Heart right ventricle (tissue), 16 donors: ENCODE measurements at regions not wholly inside any gene's neighbourhood (a gene's known extent, or its start where the extent isn't known, plus 50 kb on each side); places are given as distances from the start of the nearest gene placed in this dataset.

Source experiments
- ATAC-seq, 8 donors: fragments of 200-7000 bp; cut with Tn5 transposase; one replicate each; pipeline ENCODE4 v1.9.1; 2020; ENCODE audit warnings: mild to moderate bottlenecking in 8 of 8, moderate library complexity in 8 of 8, moderate number of reproducible peaks in 1 of 8
- DNase-seq, 2 donors: peaks; one replicate each; pipeline ENCODE4 v3.0.0-alpha.2; 2020
- H3K27ac ChIP-seq, 10 donors: fragments of 200-600 bp; sonication (generic) in 2 of 10; one replicate each; pipeline versions ENCODE4 v1.5.0 to v1.8.0; 2020 to 2022; ENCODE audit warnings: mild to moderate bottlenecking in 3 of 10
- H3K27me3 ChIP-seq, 7 donors: fragments of 200-600 bp; one replicate each; pipeline ENCODE4 v1.8.0; 2021 to 2022; ENCODE audit warnings: mild to moderate bottlenecking in 2 of 7
- H3K36me3 ChIP-seq, 9 donors: fragments of 200-600 bp; sonication (generic) in 1 of 9; one replicate each; pipeline versions ENCODE4 v1.5.0 to v1.8.0; 2020 to 2022; ENCODE audit warnings: mild to moderate bottlenecking in 2 of 9
- H3K4me1 ChIP-seq, 9 donors: fragments of 200-600 bp; sonication (generic) in 1 of 9; one replicate each; pipeline versions ENCODE4 v1.5.0 to v1.8.0; 2020 to 2022; ENCODE audit warnings: mild to moderate bottlenecking in 4 of 9
- H3K4me3 ChIP-seq, 10 donors: fragments of 200-600 bp; sonication (generic) in 2 of 10; one replicate each; pipeline versions ENCODE4 v1.5.0 to v1.8.0; 2020 to 2022; ENCODE audit warnings: mild to moderate bottlenecking in 7 of 10, moderate library complexity in 2 of 10
- H3K9me3 ChIP-seq, 11 donors: fragments of 200-600 bp in 10 of 11; sonication (generic) in 2 of 11; one replicate each; pipeline versions ENCODE4 v1.5.0 to v1.8.0; 2013 to 2022; ENCODE audit warnings: mild to moderate bottlenecking in 2 of 11, control low read depth in 1 of 11, moderate library complexity in 1 of 11
- WGBS, 2 donors: extraction: QIAGEN DNeasy Blood & Tissue Kit; methylation state at CpG; one replicate each; pipeline ENCODE4 v1.1.7; 2013; ENCODE audit warnings: inconsistent platforms in 1 of 2; 5-methylcytosine and 5-hydroxymethylcytosine counted together
- intact Hi-C, 10 donors: fragments of 100-400 bp; cut with DNase I; formaldehyde crosslinking; loops; one replicate each; pipeline versions ENCODE4 v1.11.1 to v1.14.2; 2022
- TF ChIP-seq, protein P1 (sequence below), 9 donors: fragments of 200-600 bp; sonication (generic) in 2 of 9; IDR thresholded peaks; one replicate each; pipeline versions ENCODE4 v1.5.0 to v1.8.0; 2021 to 2022; ENCODE audit warnings: antibody characterized with exemption in 9 of 9, mild to moderate bottlenecking in 5 of 9, moderate library complexity in 1 of 9
- donor health status: Arrhythmogenic right ventricular cardiomyopathy.
- donor health status: ischemic (EF 13 %, LVEDD 7.1; RV severe dilation, severe dysfunction).
- donor health status: healthy with polysubstance abuse.
- donor health status: DM: no; HTN: yes; CAD: no.
- donor health status: DM: no; HTN: no; CAD: no.
- donor health status: ischemic (EF 25% LVEDD 6.9; RV normal size, moderate dysfunction).
- donor health status: ischemic (EF 25% LVEDD 5.7; RV mildly dilated, moderate dysfunction).
- donor health status: healthy.
- donor health status: DM: yes; HTN: yes; CAD: no.
- donor health status: Ischemic cardiomyopathy.
- donor health status: ischemic (EF 35%, LVEDD 5.7; RV mildly dilated, moderate dysfunction).
- donor health status: nonischemic (EF 11% LVEDD 7.7; RV severe dilation, severe dysfunction).
- donor health status: DM: yes; HTN: yes; CAD: no.
- donor health status: PGD.
- donor health status: ischemic (EF 29% LVEDD 5.4; RV normal size, mild dysfunction).
- donor health status: nonischemic (EF 23%, LVEDD 6.1; RV moderate dilation, normal function).

DNA sequence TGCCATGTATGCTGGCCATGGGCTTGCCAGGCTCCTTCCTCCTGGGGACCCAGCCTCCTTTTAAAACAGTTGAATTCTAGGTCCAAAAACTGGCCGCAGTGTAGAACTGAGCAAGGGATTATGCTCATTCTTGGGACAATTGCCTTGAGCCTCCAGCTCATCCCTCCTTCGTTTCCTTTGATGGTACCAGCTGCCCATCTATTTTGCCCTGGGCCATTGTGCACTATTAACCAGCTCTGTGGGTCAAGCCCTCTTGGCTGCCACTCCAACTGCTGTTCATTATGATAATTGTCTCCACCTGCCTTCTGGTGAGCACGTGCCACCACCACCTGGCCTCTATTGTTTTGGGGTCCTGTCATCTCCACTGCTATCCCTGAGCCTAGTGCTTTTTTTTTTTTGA is 75.8 kb upstream of the SYN2 start:
- Histone ChIP-seq H3K27ac (no peak overlapping the region), H3K36me3 (no peaks in the 10 kb centered on the region), H3K27me3 (peaks cover 0 to 5% (median 0%) of the 10 kb centered on the region in 7 donors), H3K4me3 (no peak overlapping the region), H3K9me3 (no peaks in the 10 kb centered on the region), H3K4me1 (no peaks in the 10 kb centered on the region)
- DNase-seq, result no peak
- 85 to 87% methylated on average over 3 of the region's 3 CpGs for WGBS, 2 donors
- intact Hi-C loops, result no loop called here
- ATAC-seq, result no peak
- TF ChIP-seq, protein P1, sequence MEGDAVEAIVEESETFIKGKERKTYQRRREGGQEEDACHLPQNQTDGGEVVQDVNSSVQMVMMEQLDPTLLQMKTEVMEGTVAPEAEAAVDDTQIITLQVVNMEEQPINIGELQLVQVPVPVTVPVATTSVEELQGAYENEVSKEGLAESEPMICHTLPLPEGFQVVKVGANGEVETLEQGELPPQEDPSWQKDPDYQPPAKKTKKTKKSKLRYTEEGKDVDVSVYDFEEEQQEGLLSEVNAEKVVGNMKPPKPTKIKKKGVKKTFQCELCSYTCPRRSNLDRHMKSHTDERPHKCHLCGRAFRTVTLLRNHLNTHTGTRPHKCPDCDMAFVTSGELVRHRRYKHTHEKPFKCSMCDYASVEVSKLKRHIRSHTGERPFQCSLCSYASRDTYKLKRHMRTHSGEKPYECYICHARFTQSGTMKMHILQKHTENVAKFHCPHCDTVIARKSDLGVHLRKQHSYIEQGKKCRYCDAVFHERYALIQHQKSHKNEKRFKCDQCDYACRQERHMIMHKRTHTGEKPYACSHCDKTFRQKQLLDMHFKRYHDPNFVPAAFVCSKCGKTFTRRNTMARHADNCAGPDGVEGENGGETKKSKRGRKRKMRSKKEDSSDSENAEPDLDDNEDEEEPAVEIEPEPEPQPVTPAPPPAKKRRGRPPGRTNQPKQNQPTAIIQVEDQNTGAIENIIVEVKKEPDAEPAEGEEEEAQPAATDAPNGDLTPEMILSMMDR (IDR thresholded peaks at IDR 0.05), result no peak

GRCh38 chr3:11929531-11929930 is 74.7 kb upstream of the SYN2 start:
- Histone ChIP-seq H3K4me1 (no peaks in the 10 kb centered on the region), H3K4me3 (no peak overlapping the region), H3K36me3 (no peaks in the 10 kb centered on the region), H3K9me3 (no peaks in the 10 kb centered on the region), H3K27ac (no peak overlapping the region), H3K27me3 (peaks cover 0 to 8% (median 5%) of the 10 kb centered on the region in 7 donors)
- DNase-seq, result no peak
- 86 to 90% methylated on average over 4 of the region's 4 CpGs for WGBS, 2 donors
- TF ChIP-seq, protein P1 (IDR thresholded peaks at IDR 0.05), result no peak
- intact Hi-C loops, result no loop called here
- no peak for ATAC-seq

DNA sequence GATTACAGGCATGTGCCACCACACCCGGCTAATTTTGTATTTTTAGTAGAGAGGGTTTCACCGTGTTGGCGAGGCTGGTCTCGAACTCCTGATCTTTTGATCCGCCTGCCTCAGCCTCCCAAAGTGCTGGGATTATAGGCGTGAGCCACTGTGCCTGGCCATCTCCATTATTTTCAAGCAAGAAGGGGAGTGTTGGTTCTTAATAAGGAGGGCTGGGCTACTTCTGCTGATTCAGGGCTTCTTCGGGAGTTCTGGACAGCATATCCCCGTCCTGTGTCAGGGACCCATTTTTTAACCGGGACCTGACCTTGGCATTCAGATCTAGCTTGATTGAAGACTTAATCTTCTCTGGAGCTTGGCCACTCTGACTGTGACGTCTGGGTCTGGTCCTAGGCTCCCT is 74.1 kb upstream of the SYN2 start:
- peaks cover 0 to 11% (median 8%) of the 10 kb centered on the region in 7 donors for H3K27me3 ChIP-seq
- no peak overlapping the region for H3K4me3 ChIP-seq
- ATAC-seq (no peak), DNase-seq (no peak)
- no peaks in the 10 kb centered on the region for H3K4me1 ChIP-seq
- WGBS, 2 donors, result 85 to 86% methylated on average over 10 of the region's 10 CpGs
- H3K27ac ChIP-seq, result no peak overlapping the region
- TF ChIP-seq, protein P1 (IDR thresholded peaks at IDR 0.05), result no peak
- no peaks in the 10 kb centered on the region for H3K9me3 ChIP-seq
- H3K36me3 ChIP-seq, result no peaks in the 10 kb centered on the region
- intact Hi-C loops, result no loop called here

- H3K4me3 ChIP-seq, result no peak overlapping the region
- intact Hi-C loops, result no loop called here
- no peaks in the 10 kb centered on the region for H3K9me3 ChIP-seq
- TF ChIP-seq, protein P1 (IDR thresholded peaks at IDR 0.05), result no peak
- H3K27me3 ChIP-seq, result peaks cover 0 to 23% (median 8%) of the 10 kb centered on the region in 7 donors
- H3K27ac ChIP-seq, result no peak overlapping the region
- no peak for DNase-seq
- no peaks in the 10 kb centered on the region for H3K36me3 ChIP-seq
- no peak for ATAC-seq
- WGBS, 2 donors, result 80 to 87% methylated on average over 3 of the region's 3 CpGs
- H3K4me1 ChIP-seq, result no peaks in the 10 kb centered on the region
Measured at GRCh38 chr3:11932636-11933035, 71.6 kb upstream of the SYN2 start.
